Cerebellar cortex (tissue), 1 donor: ENCODE measurements at regions not wholly inside any gene's neighbourhood (a gene's known extent, or its start where the extent isn't known, plus 50 kb on each side); places are given as distances from the start of the nearest gene placed in this dataset.

Experiments
- DNase-seq: peaks from one replicate; pipeline ENCODE4 v3.0.0-alpha.2; 2015; ENCODE audit warnings: low spot score

- DNase-seq = no peak
Measured at GRCh38 chr14:75371297-75371696, 56.5 kb upstream of the JDP2 start.

- DNase-seq = peak; percentile 10
Measured at GRCh38 chr14:75372260-75372659, 55.6 kb upstream of the JDP2 start.

DNA sequence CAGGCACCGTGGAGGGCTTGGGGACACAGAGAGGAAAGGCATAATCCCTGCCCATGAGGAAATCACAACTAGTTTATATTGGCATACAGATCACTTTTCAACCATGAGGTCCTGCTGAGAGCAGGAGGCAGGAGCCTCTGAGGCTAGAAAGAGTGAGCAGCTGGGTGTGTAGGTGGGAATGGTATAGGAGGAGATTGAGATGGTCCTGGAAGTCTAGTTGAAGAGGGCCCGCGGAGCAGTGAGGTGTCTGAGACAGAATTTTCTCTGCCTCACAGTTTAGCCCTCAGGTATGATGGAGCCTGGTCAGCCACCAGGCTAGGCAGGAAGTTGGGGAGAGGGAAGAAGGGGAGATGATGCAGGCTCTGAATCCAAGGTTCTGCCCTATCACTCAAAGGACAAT, 54.7 kb upstream of the JDP2 start:
- DNase-seq = no peak

- no peak for DNase-seq
Measured at GRCh38 chr14:75373616-75374015, 54.2 kb upstream of the JDP2 start.

GRCh38 chr14:75374911-75375310, 52.9 kb upstream of the JDP2 start:
- DNase-seq = no peak

GRCh38 chr14:75375983-75376382, 51.8 kb upstream of the JDP2 start:
- no peak for DNase-seq
